Stimulated activated CD4-positive, alpha-beta T cell treated with anti-CD3 and anti-CD28 coated beads, Interleukin-4, amount 100 ng/mL, for 48 hours (primary cell): ENCODE measurements at regions not wholly inside any gene's neighbourhood (a gene's known extent, or its start where the extent isn't known, plus 50 kb on each side); places are given as distances from the start of the nearest gene placed in this dataset.
"Not testable (repeated sequence)": the region's sequence is repeated elsewhere in the genome, so short reads cannot be mapped to it uniquely, and the experiment has no call there.

ENCODE experiments used
- DNase-seq, 2 donors: peaks; one replicate each; pipeline ENCODE4 v3.0.0-alpha.2; 2020; ENCODE audit warnings: low read depth in 2 of 2

DNA sequence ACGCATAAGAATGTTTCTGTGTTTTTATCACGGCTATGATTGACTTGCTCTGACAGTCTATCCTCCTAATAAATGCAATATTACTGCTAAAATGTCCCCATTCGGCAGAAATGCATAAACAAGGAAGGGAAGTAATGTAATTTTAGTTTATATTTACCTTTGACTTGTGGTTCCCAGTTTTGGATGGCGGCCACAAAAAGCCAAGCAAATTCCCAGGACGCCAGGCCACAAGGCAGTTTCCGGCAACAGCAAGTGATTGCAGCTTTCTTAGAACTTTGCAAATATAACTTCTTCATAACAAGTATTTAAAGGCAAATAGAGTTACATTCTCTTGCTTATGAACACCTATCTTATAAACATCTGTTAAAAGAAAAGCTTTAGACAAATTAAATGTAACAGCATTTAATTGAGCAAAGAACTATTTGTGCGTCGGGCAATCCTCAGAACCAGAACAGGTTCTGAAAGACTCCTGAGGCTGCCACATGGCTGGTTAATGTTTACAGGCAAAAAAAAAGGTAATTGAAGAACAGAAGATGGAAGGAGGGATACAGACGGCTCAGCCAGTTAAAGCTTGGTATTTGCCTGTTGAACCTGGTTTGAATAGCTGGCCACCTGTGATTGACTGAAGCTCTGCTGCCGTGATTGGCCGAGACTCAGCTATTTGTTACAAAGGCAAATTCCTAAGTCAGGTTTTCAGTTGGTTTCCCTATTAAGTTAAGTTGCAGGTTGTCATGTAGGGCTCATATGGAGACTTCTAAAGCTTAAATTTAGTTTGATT, 80.8 kb downstream of the C21orf91 start:
- DNase-seq, result no peak

DNA sequence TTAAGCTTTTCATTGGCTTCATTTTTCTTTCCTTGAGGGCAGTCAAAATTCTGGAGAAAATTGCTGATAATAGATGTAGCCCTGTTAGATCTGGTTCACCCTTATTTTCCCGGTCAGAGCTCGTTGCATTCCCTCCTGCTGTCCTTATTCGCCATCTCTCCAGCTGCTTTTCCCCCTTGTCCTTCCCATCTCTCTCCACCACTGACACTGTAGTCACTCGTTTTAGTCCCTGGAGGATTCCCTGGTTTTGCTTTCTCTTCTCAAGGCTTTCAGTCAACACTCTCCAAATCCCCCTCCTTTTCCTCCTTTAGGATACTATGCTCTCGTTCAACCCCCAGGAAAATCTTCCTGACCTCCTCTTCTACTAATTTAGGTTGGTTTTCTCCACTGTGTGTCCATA, 83.1 kb downstream of the C21orf91 start:
- no peak for DNase-seq

DNA sequence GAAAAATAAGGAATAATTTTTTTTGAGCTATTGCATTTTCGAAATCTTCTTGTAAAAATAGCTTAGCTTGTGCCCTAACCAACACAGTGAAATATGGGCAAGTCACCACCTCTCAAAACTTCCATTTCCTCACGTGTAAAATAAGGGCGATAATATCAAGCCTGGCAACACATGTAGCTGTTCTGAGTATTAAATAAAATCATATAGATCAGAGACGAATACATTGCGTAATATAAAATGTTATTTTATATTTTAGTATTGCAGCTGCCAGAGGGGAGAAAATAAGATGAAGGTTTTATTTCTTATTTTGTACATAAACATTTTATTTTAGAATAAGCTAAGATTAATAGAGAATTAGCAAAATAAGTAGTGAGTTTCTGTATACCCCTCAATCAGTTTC, 85.9 kb downstream of the C21orf91 start:
- DNase-seq, result no peak

DNA sequence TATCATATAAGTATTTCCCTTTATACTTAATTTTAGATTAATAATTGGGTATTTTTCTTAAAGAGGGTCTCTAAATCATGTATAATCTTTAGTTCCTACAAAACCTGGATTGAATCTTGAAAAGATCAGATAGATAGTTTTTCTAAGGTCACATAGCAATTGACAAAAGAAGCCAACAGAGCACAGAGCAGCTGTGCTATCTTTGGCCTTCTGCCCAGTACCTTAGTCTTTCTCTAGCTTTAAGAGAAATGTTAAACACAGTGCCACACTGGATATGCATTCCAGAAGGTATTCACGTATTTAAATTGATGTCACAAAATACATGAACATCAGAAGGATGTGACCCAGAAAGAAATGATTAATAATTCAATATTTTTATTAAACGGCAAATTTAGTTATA, 86.8 kb downstream of the C21orf91 start:
- no peak for DNase-seq

DNA sequence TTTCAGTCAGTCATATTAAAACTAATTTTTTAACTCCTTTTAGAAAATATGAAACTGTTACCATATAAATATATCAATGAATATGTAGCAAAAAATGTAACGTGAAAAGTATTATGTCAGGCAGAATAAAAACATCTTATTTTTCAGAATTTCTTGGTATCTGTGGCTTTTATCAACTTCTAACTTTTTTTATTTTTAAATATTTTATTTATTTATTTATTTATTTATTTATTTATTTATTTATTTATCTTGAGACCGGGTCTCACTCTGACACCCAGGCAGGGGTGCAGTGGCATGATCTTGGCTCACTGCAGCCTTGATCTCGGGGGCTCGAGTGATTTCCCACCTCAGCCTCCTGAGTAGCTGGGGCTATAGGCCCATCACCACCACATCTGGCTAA, 87.6 kb downstream of the C21orf91 start:
- no peak for DNase-seq

DNA sequence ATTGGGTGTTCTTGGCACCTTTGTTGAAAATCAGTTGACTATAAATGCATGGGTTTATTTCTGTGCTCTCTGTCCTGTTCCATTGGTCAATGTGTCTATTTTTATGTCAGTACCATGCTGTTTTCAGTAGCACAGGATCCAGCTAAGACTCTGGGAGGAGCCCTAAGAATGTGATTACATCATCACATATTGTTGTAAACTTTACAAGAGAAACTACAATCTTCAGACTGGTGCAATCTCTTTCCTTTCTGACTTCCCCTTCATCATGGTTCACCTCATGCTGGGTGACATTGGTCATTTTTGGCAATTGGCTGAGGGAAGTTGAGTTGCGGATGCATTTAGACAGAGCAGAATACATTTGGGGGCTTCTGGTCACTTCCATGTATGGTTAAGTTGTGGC, 88.4 kb downstream of the C21orf91 start:
- no peak for DNase-seq

DNA sequence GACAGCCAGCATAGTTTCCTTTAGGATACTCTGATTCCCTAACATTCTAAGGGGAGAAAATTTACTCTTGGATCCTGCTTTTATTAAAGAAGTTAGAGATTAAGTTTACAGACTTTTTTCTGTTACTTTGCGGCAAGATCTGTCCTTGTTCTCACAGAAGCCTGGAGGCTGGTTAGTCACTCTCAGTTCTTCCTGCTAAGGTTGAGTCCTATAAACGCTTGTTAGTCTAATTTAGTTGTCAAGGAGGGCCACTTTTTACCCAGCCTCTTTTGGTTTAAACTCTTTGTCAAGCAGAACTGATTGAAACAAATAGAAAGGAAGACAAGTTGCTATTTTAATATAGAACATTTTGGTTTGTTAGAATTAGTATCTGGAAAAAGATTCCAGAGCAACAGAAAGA, 89.7 kb downstream of the C21orf91 start:
- DNase-seq, result no peak

DNA sequence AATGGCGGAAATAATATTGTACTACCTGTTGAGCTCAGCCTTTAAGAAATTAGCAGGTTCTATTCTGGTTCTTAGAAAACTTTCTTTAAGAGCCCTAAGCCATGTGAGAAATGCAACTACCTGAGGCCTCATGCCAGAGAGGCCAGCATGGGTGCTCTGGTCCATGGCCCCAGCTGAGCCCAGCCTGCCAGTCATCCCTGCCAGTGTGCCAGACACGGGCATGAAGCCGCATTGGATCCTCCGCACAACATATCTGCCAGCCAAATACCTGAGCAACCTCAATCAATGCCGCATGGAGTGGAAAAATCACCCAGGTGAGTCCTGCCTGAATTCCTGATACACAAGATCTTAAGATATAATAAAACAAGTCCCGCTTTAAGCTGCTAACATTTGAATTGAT, 91.8 kb downstream of the C21orf91 start:
- no peak for DNase-seq

DNA sequence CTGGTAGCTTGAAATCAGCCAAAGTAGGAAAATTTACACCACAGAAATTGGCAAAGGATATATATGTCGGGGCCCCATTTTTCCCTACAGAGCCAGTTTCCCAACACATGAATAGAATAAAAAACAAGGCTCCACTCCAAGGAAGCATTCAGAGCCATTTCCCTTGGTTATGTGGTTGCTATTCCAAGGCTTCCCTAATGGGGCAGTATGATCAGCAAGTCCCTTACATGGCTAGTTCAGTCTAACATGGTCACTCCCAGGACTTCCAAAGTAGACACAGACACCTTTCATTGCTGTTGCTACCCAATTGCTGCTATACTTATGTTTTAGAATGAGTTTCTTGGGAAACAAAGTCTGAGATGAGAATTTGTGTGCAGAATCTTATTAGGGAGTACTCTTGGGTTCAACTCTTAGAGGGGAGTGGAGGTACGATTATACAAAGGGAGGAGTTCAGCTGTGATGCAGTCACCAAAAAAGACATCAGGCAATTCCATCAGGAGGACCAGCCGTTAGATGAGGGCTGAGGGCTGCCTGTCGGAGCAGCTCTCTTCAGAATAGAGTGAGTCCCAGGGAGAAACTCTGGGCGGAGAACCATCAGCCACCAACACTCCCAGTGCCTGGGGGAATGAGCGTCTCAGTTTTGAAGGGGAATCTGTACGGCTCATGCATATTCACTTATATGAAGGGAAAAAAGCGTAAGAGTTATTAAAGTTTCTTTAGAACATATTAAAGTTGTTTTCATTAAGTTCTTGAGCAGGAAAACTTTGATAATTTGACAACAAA, 92.9 kb downstream of the C21orf91 start:
- DNase-seq, result no peak

DNA sequence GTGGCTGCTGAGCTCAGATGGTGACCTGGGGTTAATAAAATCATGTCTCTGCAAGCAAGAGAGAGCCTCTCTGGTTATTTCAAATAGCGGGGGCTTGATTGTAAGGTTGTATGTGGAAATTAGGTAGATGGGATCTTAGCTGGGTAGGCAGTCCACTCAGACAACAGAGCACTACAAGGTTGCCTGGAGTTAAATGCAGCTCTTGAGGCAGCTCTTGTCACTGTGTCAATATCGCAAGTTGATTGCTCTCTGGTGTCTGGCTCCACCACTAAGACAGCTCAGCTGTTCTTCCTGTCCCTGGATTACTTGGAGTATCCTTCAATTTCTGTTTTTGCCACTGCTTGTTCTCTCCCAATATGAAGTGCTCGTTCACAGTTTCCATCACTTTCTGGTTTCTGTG, 93.8 kb downstream of the C21orf91 start:
- no peak for DNase-seq

DNA sequence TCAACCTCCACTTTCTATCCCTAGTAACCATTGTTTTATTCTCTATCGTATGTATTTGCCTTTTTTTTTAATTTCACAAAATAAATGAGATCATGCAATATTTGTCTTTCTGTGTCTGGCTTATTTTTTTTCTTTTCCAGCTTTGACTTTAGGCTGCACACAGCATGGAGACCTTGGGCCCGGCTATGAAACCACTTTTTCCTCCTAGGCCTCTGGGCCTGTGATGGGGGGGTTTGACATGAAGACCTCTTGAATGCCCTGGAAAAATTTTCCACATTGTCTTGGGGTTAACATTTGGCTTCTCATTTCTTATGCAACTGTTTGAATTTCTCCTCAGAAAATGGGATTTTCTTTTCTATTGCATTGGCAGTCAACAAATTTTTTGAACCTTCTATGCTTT, 100.2 kb upstream of the BTG3 start:
- DNase-seq, result no peak

DNA sequence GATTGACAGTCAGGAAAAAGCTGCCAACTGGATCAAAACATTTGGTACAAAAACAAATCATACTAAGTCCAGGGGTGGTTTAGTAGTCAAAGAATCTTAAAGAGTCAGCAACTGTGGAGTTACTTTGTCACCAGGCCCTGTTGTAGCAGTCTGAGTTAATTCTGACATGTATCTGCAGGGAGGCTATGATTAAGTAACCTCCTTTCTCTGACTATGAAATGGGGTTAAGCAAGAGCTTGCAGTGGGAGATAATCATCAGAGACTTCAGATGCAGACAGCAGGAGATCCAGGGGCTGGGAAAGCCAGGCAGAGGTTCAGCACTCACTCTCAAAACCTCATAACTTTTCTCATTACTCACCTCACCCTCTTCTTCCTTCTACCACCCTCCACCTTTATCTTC, 99.2 kb upstream of the BTG3 start:
- DNase-seq, result no peak

DNA sequence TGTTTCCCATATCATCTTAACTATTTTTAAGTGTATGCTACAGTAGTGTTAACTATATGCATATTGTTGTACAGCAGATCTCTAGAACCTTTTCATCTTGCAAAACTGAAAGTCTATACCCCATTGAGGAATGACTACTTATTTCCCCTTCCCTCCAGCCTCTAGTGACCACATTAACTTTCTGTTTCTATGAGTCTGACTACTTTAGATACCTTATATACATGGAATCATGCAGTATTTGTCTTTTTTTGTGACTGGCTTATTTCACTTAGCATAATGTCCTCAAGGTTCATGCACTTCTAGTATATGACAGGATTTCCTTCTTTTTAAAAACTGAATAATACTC, 96.5 kb upstream of the BTG3 start:
- DNase-seq, result no peak

DNA sequence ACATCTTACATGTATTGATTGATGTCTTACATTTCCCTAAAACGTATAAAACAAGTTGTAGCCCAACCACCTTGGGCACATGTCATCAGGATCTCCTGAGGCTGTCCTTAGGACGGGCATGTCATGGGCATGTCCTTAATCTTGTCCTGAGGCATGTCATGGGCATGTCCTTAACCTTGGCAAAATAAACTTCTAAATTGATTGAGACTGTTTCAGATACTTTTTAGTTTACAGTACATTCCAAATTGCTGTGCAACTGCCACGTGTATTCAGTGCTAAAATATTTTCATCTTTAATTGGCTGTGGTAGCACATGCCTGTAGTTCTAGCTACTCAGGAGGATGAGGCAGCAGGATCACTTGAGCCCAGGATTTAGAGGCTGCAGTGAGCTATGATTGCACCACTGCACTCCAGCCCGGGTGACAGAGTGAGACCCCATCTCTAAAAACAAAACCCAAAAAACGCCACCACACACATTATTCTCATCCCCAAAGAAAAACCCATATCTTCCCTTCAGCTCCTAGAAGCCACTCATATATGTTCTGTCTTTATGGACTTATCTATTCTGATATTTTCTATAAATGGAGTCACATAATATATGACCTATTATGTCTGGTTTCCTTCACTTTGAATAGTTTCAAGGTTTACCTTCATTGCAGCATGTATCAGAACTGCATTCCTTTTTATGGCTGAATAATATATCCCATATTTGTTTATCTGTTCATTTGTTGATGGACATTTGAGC, 96.0 kb upstream of the BTG3 start:
- no peak for DNase-seq

DNA sequence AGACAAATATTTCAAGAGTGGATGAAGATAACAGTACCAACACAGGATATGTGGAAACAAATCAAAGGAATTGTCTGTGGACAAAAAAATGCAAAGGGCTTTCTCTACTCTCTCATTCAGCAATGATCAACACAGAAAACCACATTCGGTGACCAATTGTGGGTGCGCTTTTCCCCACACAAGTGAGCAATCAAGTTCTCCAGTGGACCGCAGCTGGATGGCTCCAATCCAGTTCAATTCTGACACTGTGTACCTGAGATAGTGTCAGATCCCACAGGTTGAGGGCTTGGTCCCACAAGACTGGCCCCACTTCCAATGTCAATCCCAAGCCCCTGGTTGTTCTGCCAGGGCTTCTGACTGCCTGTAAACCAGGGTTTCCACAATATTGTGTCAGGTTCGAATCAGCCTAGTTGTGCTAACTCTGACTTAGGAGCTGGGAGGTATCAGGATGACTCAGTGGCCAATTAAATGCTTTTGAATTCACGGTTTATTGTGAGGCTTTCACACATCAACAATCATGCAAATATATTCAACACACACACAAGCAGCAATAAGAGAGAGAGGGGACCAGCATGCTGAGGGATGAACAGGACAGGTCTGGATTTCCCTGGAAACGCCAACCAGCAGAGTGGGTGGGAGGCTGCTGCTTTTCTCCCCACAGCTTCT, 87.0 kb upstream of the BTG3 start:
- DNase-seq, result no peak

DNA sequence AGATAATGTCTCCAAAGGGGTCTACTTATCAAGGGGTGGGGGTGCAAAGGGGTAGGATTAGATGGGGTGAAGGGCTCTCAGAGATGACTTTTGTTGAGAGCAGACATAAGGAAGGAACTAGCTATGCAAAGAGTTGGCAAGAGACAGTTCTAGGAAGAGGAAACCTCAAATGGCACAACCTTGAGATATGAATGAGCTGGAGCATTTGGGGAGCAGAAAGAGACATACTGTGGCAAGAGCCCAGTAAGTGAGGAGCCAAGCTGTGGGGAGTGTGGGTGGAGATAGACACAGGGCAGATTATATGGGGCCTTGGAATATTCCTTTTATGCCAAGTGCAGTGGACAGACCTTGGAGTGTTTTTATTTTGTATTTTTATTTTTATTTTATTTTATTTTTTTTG, 84.8 kb upstream of the BTG3 start:
- no peak for DNase-seq

DNA sequence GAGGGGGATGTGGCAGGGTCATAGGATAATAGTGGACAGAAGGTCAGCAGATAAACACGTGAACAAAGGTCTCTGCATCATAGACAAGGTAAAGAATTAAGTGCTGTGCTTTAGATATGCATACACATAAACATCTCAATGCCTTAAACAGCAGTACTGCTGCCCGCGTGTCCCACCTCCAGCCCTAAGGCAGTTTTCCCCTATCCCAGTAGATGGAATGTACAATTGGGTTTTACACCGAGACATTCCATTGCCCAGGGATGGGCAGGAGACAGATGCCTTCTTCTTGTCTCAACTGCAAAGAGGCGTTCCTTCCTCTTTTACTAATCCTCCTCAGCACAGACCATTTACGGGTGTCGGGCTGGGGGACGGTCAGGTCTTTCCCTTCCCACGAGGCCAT, 81.7 kb upstream of the BTG3 start:
- not testable (repeated sequence) for DNase-seq

DNA sequence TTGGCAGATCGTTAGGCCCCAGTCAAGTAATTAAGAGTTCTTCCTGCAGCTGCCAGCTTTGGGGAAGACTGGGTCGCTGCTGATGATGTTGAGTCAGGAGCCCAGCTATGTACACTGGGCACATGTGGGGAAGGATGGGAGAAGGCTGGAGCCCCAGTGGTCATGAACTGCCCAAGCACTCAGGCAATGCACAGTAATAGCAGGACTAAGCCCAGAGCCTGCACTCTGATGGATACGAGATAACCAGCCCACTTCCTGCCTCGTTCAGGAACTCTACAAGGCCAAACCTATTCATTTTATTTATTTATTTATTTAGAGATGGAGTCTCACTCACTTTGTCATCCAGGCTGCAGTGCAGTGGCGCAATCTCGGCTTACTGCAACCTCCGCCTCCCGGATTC, 81.1 kb upstream of the BTG3 start:
- DNase-seq, result no peak

DNA sequence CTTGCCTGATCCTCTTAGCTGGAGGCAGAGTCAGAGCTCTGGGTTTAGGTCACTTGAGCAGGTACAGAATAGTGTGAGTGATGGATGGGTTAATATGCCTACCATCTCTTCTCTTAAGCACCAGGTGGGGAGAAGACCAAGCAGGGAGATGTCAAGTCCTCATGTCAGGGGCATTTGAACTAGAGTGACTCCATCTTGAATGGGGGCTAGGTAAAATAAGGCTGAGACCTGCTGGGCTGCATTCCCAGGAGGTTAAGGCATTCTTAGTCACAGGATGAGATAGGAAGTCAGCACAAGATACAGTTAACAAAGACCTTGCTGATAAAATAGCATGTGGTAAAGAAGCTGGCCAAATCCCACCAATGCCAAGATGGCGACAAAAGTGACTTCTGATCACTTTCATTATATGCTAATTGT, 77.4 kb upstream of the BTG3 start:
- DNase-seq, result no peak

DNA sequence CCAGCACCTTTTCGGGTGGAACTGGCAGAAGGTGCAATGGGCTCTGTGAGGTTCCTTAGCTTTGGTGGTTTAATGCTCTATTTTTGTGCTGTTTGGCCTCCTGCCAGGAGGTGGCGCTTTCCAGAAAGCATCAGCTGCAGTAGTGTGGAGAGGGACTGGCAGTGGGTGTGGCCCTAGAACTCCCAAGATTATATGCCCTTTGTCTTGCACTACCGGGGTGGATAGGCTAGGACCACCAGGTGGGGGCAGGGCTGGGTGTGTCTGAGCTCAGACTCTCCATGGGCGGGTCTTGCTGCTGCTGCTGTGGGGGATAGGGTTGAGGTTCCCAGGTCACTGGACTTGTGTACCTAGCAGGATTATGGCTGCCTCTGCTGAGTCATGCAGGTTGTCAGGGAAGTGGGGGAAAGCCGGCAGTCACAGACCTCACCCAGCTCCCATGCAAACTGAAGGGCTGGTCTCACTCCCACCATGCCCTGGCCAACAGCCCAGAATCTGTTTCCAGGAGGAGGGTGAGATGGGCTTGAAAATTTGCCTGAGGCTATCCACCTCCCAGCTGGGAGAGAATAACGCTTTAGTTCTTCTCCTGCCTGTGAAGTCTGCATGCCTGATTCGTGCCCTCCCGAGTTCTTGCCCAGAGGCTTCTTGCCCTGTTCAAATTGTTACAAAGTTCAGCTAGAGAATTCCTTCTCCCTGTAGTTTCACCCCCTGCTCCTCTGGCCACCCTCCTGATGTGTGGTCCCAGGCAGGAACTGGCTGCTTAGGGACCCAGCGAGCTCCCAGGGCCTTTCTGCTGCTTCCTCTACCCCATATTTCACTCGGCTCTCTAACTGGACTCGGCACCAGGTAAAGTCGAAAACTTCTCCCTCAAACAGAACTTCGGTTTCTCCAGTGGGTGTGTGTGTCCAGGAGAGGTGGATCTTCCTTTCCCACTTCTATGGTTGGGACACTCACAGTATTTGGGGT, 76.5 kb upstream of the BTG3 start:
- DNase-seq, result peak; percentile 37 to 51

DNA sequence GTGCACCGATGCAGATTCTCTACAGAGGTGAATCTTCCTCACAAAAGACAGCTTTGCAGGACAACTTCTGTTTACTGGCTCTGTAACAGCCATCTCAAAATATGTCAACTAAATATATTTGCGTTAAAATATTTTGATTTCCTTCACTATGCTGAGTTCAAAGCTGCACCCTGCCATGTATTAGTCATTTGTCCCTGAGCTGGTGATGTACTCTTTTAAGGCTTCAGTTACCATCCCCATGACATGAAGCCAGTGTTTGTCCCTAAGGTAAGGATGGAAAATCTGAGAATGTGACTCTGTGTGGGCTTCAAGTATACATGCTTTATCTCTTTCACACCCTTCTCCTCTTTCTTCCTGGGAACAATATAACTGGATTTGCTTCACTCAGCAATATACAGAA, 70.2 kb upstream of the BTG3 start:
- DNase-seq, result no peak
